Endothelial cell of umbilical vein (primary cell): ENCODE measurements at regions not wholly inside any gene's neighbourhood (a gene's known extent, or its start where the extent isn't known, plus 50 kb on each side); places are given as distances from the start of the nearest gene placed in this dataset.

Experiments used
- CTCF ChIP-seq, 2 donors: IDR thresholded peaks; 1 replicate in 1 of 2; 2 replicates in 1 of 2; pipeline ENCODE4 v1.5.1; 2011; ENCODE audit warnings: low read length in 2 of 2, mild to moderate bottlenecking in 2 of 2, moderate library complexity in 2 of 2, control low read depth in 1 of 2, inconsistent platforms in 1 of 2, low read depth in 1 of 2; ENCODE audit not compliant: insufficient read depth in 1 of 2; ENCODE audit errors: extremely low read depth in 1 of 2
- EZH2 ChIP-seq: IDR thresholded peaks from 2 replicates; pipeline ENCODE4 v1.6.1; 2012; ENCODE audit warnings: borderline replicate concordance, low read depth, mild to moderate bottlenecking, moderate library complexity, low read length, inconsistent platforms; ENCODE audit not compliant: severe bottlenecking
- GATA2 ChIP-seq: IDR thresholded peaks from 2 replicates; pipeline ENCODE4 v1.7.0; 2011; ENCODE audit warnings: low read depth, mild to moderate bottlenecking, moderate library complexity, mixed read lengths, low read length; ENCODE audit not compliant: insufficient read length, insufficient read depth
- MAX ChIP-seq: IDR thresholded peaks from 2 replicates; pipeline ENCODE4 v1.6.1; 2011; ENCODE audit not compliant: insufficient read depth, insufficient read length
- MYC ChIP-seq: IDR thresholded peaks from one replicate; pipeline ENCODE4 v1.6.1; 2011; ENCODE audit warnings: mild to moderate bottlenecking, low read depth, low read length
- POLR2A ChIP-seq: IDR thresholded peaks from 2 replicates; pipeline ENCODE4 v1.6.1; 2012; ENCODE audit warnings: low read depth, mild to moderate bottlenecking, control low read depth, low read length

GRCh38 chr16:54783226-54783625 is 147.4 kb upstream of the IRX5 start:
- no peak for TF ChIP-seq CTCF (IDR thresholded peaks at IDR 0.05; ENCODE audit: extremely low read depth in 1 of 2, insufficient read depth in 1 of 2, low read depth in 1 of 2, low read length in 2 of 2)
- TF ChIP-seq MAX = no peak
- no peak for TF ChIP-seq GATA2
- TF ChIP-seq POLR2A = no peak
- TF ChIP-seq EZH2 = no peak
- no peak for TF ChIP-seq MYC
